A549 (cell line): ENCODE measurements at regions not wholly inside any gene's neighbourhood (a gene's known extent, or its start where the extent isn't known, plus 50 kb on each side); places are given as distances from the start of the nearest gene placed in this dataset.
A peak's percentile ranks its signal among the peaks of the same experiment; 100 is the strongest.

Experiments used
- ATAC-seq, 2 experiments: fragments of 200-7000 bp in 1 of 2; fragments of >200 bp in 1 of 2; cut with Nextera tagmentation in 1 of 2; cut with Tn5 transposase in 1 of 2; 3 replicates each; pipeline versions ENCODE4 v1.8.0 to v1.9.1; 2018 to 2020; ENCODE audit warnings: mild to moderate bottlenecking in 1 of 2, moderate library complexity in 1 of 2
- CTCF ChIA-PET: fragments of 300-600 bp; sonication (Branson Sonifier 250); formaldehyde crosslinking; extraction: SDS; loops from one replicate; lab custom pipeline; 2021; ENCODE audit warnings: antibody characterized with exemption, inconsistent platforms; lab: Yijun Ruan, JAX
- POLR2A ChIA-PET: fragments of 350-600 bp; formaldehyde crosslinking; extraction: SDS; loops from one replicate; lab custom pipeline; 2021; ENCODE audit warnings: antibody characterized with exemption, inconsistent platforms; lab: Yijun Ruan, JAX
- DNase-seq, 2 experiments: peaks; one replicate each; pipeline versions ENCODE4 v3.0.0 to v3.0.0-alpha.2; 2011 to 2016; ENCODE audit warnings: low read depth in 1 of 2, low spot score in 1 of 2
- FAIRE-seq: peaks from 2 replicates; lab custom pipeline; 2011; peaks lifted over from hg19 to GRCh38; lab: Jason Lieb, UNC
- H3K27ac ChIP-seq, 2 experiments: fragments of >200 bp; sonication (Bioruptor Twin); formaldehyde crosslinking; 3 replicates each; pipeline ENCODE4 v1.5.1; 2016 to 2017
- H3K4me1 ChIP-seq: fragments of >200 bp; sonication (Bioruptor Twin); formaldehyde crosslinking; 3 replicates; pipeline ENCODE4 v1.6.1; 2016
- H3K4me2 ChIP-seq: fragments of >200 bp; sonication (Bioruptor Twin); formaldehyde crosslinking; 3 replicates; pipeline ENCODE4 v1.6.1; 2016
- H3K4me3 ChIP-seq: fragments of >200 bp; sonication (Bioruptor Twin); formaldehyde crosslinking; 3 replicates; pipeline ENCODE4 v1.5.1; 2016
- H3K9me3 ChIP-seq: fragments of >200 bp; sonication (Bioruptor Twin); formaldehyde crosslinking; 3 replicates; pipeline ENCODE4 v1.6.1; 2016
- EHMT2 ChIP-seq: fragments of 200-600 bp; sonication (generic); IDR thresholded peaks from 2 replicates; pipeline ENCODE4 v1.6.1; 2016; ENCODE audit warnings: antibody characterized with exemption, low read depth, mild to moderate bottlenecking, moderate library complexity
- EP300 ChIP-seq, 2 experiments: fragments of >200 bp; sonication (Bioruptor Twin); formaldehyde crosslinking; IDR thresholded peaks; 2 replicates in 1 of 2; 3 replicates in 1 of 2; pipeline ENCODE4 v1.6.1; 2016 to 2017
- ESRRA ChIP-seq: fragments of 150-350 bp; IDR thresholded peaks from 2 replicates; pipeline ENCODE4 v1.6.1; 2014; ENCODE audit warnings: mild to moderate bottlenecking, low read length, borderline replicate concordance
- GATA3 ChIP-seq: IDR thresholded peaks from 2 replicates; pipeline ENCODE4 v1.6.1; 2012; ENCODE audit warnings: borderline replicate concordance
- HES2 ChIP-seq: fragments of >200 bp; sonication (Bioruptor Twin); formaldehyde crosslinking; IDR thresholded peaks from 2 replicates; pipeline ENCODE4 v1.6.1; 2016
- JUN ChIP-seq, 2 experiments: fragments of >200 bp; sonication (Bioruptor Twin); formaldehyde crosslinking; IDR thresholded peaks; 2 replicates in 1 of 2; 3 replicates in 1 of 2; pipeline ENCODE4 v1.6.1; 2016 to 2017
- KDM1A ChIP-seq: fragments of 200-600 bp; sonication (generic); IDR thresholded peaks from 2 replicates; pipeline ENCODE4 v1.6.1; 2016; ENCODE audit warnings: low read depth, mild to moderate bottlenecking
- MYC ChIP-seq: IDR thresholded peaks from 2 replicates; pipeline ENCODE4 v1.6.1; 2012; ENCODE audit warnings: mild to moderate bottlenecking, inconsistent platforms, low read length, improper control_type of control experiment, borderline replicate concordance
- NPAS2 ChIP-seq: fragments of 250-450 bp; sonication (Bioruptor Pico); IDR thresholded peaks from 2 replicates; pipeline ENCODE4 v1.8.0; 2022; ENCODE audit warnings: mild to moderate bottlenecking, moderate library complexity, borderline replicate concordance
- RFX5 ChIP-seq: fragments of 450-650 bp; IDR thresholded peaks from 2 replicates; pipeline ENCODE4 v1.7.1; 2014; ENCODE audit warnings: antibody characterized with exemption, mild to moderate bottlenecking, moderate library complexity
- TP53 ChIP-seq: fragments of 250-450 bp; sonication (Bioruptor Pico); IDR thresholded peaks from 2 replicates; pipeline ENCODE4 v1.5.0; 2021; ENCODE audit warnings: mild to moderate bottlenecking, moderate library complexity
- WGBS: methylation state at CpG from one replicate; pipeline ENCODE4 v1.1.6; 2017; ENCODE audit errors: missing lambda C conversion rate; 5-methylcytosine and 5-hydroxymethylcytosine counted together
- TF ChIP-seq, protein P1 (sequence below): fragments of 200-600 bp; sonication (generic); IDR thresholded peaks from 2 replicates; pipeline ENCODE4 v1.6.1; 2016; ENCODE audit warnings: antibody characterized with exemption, mild to moderate bottlenecking, moderate library complexity
- TF ChIP-seq, protein P2 (sequence below): IDR thresholded peaks from 2 replicates; pipeline ENCODE4 v1.6.1; 2012

DNA sequence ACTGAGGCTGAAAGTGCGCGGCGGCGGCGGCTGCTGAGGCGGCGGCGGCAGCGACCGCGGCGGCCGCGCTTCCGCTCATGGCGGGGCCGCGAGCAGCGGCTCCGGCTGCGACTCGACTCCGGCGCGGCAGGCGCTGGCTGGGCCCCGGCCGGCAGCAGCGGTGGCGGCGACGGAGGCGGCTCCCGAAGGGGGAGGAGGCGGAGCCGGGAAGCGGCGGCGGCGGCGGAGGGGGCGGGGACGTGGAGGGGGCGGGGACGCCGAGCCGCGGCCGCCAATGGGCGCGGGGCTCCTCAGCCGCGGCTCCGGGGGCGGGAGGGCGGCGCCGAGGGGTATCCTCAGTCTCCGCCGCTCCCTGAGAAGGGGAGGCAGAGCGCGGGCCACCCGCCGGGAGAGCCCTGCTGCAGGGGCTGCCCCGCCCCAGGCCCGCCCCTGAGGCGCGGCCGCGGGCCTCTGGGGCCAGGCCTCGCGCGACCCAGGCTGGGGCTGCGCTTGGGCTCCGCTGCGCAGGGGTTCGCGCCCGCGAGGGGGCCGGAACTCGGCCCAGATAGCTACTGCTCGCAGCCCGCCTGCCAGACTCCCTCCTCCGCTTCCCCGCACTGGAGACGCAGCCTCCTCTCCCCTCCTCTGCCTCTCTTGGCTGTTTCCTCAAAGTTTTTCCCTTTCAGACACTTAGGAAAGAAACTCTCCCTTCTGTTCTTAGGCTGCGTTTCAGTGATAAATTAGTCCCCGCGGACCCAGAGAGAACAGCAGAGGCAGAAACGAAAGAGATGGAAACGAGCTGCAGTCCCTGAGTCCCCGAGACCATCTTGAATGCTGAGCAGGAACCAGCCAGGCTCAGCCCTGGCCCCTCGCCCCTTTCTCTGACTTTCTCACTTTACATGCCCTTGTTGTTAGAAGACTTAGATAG lies 85.0 kb upstream of the MELK start (continued):
- TF ChIP-seq, protein P1, sequence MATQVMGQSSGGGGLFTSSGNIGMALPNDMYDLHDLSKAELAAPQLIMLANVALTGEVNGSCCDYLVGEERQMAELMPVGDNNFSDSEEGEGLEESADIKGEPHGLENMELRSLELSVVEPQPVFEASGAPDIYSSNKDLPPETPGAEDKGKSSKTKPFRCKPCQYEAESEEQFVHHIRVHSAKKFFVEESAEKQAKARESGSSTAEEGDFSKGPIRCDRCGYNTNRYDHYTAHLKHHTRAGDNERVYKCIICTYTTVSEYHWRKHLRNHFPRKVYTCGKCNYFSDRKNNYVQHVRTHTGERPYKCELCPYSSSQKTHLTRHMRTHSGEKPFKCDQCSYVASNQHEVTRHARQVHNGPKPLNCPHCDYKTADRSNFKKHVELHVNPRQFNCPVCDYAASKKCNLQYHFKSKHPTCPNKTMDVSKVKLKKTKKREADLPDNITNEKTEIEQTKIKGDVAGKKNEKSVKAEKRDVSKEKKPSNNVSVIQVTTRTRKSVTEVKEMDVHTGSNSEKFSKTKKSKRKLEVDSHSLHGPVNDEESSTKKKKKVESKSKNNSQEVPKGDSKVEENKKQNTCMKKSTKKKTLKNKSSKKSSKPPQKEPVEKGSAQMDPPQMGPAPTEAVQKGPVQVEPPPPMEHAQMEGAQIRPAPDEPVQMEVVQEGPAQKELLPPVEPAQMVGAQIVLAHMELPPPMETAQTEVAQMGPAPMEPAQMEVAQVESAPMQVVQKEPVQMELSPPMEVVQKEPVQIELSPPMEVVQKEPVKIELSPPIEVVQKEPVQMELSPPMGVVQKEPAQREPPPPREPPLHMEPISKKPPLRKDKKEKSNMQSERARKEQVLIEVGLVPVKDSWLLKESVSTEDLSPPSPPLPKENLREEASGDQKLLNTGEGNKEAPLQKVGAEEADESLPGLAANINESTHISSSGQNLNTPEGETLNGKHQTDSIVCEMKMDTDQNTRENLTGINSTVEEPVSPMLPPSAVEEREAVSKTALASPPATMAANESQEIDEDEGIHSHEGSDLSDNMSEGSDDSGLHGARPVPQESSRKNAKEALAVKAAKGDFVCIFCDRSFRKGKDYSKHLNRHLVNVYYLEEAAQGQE = peak; percentile 56
- TF ChIP-seq TP53 (CRISPR knock-in tag) (no peak), RFX5 (no peak), EHMT2 (no peak), GATA3 (no peak), MYC (no peak), ESRRA (no peak), NPAS2 (CRISPR knock-in tag) (no peak), EP300 (IDR thresholded peaks at IDR 0.05) (no peak), JUN (IDR thresholded peaks at IDR 0.05) (peak; percentile 48 to 49; a peak in 1 of 5 replicates)
- TF ChIP-seq, protein P2, sequence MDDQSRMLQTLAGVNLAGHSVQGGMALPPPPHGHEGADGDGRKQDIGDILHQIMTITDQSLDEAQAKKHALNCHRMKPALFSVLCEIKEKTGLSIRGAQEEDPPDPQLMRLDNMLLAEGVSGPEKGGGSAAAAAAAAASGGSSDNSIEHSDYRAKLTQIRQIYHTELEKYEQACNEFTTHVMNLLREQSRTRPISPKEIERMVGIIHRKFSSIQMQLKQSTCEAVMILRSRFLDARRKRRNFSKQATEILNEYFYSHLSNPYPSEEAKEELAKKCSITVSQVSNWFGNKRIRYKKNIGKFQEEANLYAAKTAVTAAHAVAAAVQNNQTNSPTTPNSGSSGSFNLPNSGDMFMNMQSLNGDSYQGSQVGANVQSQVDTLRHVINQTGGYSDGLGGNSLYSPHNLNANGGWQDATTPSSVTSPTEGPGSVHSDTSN = no peak

GRCh38 chr9:36486933-36487481 lies 85.7 kb upstream of the MELK start:
- ATAC-seq = peak; percentile 35 to 58
- Histone ChIP-seq H3K4me3 (peak overlapping the region; percentile 97), H3K4me1 (peaks cover 17% of the 10 kb centered on the region; the same call in 2 of the 3 replicates), H3K9me3 (no peaks in the 10 kb centered on the region), H3K4me2 (peak overlapping the region; percentile 97), H3K27ac (peak overlapping the region; percentile 92 to 97)
- ChIA-PET POLR2A (no interaction called here), CTCF (interaction anchor here (1.4 to 2.7 kb wide), 2 partner anchors 80 kb away, joined by 4 to 15 read pairs; no protein-coding TSS in a partner anchor)
- no CpG with 5 or more reads among the region's 63 CpGs for WGBS
- no peak for FAIRE-seq
- peak in 1 of 2 experiments; percentile 16 for DNase-seq
- TF ChIP-seq, protein P1 = peak; percentile 61
- no peak for TF ChIP-seq HES2
- no peak for TF ChIP-seq KDM1A
